ENCODE measurements at regions not wholly inside any gene's neighbourhood (a gene's known extent, or its start where the extent isn't known, plus 50 kb on each side); places are given as distances from the start of the nearest gene placed in this dataset.

DNA sequence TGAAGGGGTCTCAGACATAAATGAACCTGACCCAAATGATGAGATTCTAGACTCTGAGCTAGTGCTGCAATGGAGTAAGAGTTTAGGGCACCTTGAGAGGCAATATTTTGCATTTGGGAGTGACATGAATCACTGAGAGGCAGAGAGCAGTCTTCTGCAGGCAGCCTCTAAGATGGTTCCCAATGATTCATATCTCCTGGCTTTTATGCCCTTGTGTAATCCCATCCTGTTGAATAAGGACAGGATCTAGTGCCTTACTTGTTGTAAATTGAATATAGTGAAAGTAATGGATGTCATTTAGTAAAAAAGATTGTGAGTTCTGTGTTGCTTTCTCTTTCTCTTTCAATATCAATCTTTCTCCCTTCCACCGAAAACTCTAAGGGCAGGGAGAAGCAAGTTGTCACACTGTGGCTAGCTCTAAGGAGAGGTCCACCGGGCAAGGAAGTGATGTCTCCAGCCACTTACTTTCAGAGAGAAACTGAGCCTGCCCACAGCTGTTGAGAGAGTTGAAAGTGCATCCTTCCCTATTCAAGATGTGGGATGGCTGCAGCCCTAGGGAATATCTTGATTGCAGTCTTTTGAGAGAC is 144.7 kb downstream of the TRIB2 start (continued):
- TF ChIP-seq, protein P1, sequence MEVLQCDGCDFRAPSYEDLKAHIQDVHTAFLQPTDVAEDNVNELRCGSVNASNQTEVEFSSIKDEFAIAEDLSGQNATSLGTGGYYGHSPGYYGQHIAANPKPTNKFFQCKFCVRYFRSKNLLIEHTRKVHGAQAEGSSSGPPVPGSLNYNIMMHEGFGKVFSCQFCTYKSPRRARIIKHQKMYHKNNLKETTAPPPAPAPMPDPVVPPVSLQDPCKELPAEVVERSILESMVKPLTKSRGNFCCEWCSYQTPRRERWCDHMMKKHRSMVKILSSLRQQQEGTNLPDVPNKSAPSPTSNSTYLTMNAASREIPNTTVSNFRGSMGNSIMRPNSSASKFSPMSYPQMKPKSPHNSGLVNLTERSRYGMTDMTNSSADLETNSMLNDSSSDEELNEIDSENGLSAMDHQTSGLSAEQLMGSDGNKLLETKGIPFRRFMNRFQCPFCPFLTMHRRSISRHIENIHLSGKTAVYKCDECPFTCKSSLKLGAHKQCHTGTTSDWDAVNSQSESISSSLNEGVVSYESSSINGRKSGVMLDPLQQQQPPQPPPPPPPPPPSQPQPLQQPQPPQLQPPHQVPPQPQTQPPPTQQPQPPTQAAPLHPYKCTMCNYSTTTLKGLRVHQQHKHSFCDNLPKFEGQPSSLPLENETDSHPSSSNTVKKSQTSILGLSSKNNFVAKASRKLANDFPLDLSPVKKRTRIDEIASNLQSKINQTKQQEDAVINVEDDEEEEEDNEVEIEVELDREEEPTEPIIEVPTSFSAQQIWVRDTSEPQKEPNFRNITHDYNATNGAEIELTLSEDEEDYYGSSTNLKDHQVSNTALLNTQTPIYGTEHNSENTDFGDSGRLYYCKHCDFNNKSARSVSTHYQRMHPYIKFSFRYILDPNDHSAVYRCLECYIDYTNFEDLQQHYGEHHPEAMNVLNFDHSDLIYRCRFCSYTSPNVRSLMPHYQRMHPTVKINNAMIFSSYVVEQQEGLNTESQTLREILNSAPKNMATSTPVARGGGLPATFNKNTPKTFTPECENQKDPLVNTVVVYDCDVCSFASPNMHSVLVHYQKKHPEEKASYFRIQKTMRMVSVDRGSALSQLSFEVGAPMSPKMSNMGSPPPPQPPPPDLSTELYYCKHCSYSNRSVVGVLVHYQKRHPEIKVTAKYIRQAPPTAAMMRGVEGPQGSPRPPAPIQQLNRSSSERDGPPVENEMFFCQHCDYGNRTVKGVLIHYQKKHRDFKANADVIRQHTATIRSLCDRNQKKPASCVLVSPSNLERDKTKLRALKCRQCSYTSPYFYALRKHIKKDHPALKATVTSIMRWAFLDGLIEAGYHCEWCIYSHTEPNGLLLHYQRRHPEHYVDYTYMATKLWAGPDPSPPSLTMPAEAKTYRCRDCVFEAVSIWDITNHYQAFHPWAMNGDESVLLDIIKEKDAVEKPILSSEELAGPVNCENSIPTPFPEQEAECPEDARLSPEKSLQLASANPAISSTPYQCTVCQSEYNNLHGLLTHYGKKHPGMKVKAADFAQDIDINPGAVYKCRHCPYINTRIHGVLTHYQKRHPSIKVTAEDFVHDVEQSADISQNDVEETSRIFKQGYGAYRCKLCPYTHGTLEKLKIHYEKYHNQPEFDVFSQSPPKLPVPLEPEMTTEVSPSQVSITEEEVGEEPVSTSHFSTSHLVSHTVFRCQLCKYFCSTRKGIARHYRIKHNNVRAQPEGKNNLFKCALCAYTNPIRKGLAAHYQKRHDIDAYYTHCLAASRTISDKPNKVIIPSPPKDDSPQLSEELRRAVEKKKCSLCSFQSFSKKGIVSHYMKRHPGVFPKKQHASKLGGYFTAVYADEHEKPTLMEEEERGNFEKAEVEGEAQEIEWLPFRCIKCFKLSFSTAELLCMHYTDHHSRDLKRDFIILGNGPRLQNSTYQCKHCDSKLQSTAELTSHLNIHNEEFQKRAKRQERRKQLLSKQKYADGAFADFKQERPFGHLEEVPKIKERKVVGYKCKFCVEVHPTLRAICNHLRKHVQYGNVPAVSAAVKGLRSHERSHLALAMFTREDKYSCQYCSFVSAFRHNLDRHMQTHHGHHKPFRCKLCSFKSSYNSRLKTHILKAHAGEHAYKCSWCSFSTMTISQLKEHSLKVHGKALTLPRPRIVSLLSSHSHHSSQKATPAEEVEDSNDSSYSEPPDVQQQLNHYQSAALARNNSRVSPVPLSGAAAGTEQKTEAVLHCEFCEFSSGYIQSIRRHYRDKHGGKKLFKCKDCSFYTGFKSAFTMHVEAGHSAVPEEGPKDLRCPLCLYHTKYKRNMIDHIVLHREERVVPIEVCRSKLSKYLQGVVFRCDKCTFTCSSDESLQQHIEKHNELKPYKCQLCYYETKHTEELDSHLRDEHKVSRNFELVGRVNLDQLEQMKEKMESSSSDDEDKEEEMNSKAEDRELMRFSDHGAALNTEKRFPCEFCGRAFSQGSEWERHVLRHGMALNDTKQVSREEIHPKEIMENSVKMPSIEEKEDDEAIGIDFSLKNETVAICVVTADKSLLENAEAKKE (CRISPR knock-in tag; IDR thresholded peaks at IDR 0.05): no peak

DNA sequence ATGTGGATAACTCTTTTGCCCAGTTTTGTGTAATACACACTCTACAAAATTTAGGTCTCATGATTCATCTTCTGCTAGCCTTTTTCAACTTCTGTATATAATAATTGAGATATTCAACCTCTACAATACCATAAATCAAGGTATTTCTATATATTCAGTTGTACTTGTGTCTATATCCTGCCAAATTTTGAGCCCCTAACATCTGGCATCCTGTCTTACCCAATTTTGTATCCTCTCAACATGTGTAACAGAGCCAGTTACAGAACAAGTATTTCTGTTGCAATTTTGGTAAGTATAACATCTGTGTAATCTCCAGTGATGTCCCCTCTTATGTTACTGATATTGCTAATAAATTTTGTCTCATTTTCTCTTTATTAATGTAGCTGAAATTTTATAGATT is 145.8 kb downstream of the TRIB2 start:
- Histone ChIP-seq H3K27me3 (ENCODE audit: insufficient read depth) (no peaks in the 10 kb centered on the region), H4K20me1 (replicated peaks; ENCODE audit: insufficient read depth) (no peaks in the 10 kb centered on the region), H3F3A (replicated peaks; ENCODE audit: low read depth) (no peaks in the 10 kb centered on the region), H3K4me2 (no peak overlapping the region), H3K4me1 (ENCODE audit: insufficient read depth) (no peaks in the 10 kb centered on the region), H3K36me3 (ENCODE audit: insufficient read depth) (no peaks in the 10 kb centered on the region; the same call in 1 of the 2 replicates), H3K27ac (ENCODE audit: low read depth) (no peak overlapping the region), H2AFZ (no peak overlapping the region), H3K79me2 (replicated peaks; ENCODE audit: insufficient read depth) (no peaks in the 10 kb centered on the region), H3K4me3 (no peak overlapping the region), H3K9me2 (ENCODE audit: insufficient read depth) (no peaks in the 10 kb centered on the region)
- peaks cover 31% of the 10 kb centered on the region for H3K36me3 Mint-ChIP-seq (ENCODE audit: low read depth)
- H3K27ac Mint-ChIP-seq: no peak overlapping the region
- H3K27me3 Mint-ChIP-seq (ENCODE audit: insufficient read depth, low read depth, poor library complexity): peaks cover 4% of the 10 kb centered on the region
- ATAC-seq (no peak), DNase-seq (ENCODE audit: low spot score) (no peak)
- peaks cover 48% of the 10 kb centered on the region for H3K9me3 Mint-ChIP-seq
- H3K4me3 Mint-ChIP-seq: no peak overlapping the region
- H3K4me1 Mint-ChIP-seq: no peaks in the 10 kb centered on the region
- TF ChIP-seq, protein P2, sequence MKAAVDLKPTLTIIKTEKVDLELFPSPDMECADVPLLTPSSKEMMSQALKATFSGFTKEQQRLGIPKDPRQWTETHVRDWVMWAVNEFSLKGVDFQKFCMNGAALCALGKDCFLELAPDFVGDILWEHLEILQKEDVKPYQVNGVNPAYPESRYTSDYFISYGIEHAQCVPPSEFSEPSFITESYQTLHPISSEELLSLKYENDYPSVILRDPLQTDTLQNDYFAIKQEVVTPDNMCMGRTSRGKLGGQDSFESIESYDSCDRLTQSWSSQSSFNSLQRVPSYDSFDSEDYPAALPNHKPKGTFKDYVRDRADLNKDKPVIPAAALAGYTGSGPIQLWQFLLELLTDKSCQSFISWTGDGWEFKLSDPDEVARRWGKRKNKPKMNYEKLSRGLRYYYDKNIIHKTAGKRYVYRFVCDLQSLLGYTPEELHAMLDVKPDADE (IDR thresholded peaks at IDR 0.05): no peak
- TF ChIP-seq EZH2phosphoT487 (IDR thresholded peaks at IDR 0.05; ENCODE audit: unreplicated experiment) (no peak), ZNF114 (CRISPR knock-in tag; IDR thresholded peaks at IDR 0.05) (no peak)
- TF ChIP-seq, protein P3, sequence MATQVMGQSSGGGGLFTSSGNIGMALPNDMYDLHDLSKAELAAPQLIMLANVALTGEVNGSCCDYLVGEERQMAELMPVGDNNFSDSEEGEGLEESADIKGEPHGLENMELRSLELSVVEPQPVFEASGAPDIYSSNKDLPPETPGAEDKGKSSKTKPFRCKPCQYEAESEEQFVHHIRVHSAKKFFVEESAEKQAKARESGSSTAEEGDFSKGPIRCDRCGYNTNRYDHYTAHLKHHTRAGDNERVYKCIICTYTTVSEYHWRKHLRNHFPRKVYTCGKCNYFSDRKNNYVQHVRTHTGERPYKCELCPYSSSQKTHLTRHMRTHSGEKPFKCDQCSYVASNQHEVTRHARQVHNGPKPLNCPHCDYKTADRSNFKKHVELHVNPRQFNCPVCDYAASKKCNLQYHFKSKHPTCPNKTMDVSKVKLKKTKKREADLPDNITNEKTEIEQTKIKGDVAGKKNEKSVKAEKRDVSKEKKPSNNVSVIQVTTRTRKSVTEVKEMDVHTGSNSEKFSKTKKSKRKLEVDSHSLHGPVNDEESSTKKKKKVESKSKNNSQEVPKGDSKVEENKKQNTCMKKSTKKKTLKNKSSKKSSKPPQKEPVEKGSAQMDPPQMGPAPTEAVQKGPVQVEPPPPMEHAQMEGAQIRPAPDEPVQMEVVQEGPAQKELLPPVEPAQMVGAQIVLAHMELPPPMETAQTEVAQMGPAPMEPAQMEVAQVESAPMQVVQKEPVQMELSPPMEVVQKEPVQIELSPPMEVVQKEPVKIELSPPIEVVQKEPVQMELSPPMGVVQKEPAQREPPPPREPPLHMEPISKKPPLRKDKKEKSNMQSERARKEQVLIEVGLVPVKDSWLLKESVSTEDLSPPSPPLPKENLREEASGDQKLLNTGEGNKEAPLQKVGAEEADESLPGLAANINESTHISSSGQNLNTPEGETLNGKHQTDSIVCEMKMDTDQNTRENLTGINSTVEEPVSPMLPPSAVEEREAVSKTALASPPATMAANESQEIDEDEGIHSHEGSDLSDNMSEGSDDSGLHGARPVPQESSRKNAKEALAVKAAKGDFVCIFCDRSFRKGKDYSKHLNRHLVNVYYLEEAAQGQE (IDR thresholded peaks at IDR 0.05; ENCODE audit: unreplicated experiment): no peak
